GM18526 (cell line): ENCODE measurements at regions not wholly inside any gene's neighbourhood (a gene's known extent, or its start where the extent isn't known, plus 50 kb on each side); places are given as distances from the start of the nearest gene placed in this dataset.

Source experiments
- POLR2A ChIP-seq: IDR thresholded peaks from 3 replicates; pipeline ENCODE4 v1.6.1; 2011; ENCODE audit not compliant: insufficient read length; ENCODE audit errors: extremely low read depth

DNA sequence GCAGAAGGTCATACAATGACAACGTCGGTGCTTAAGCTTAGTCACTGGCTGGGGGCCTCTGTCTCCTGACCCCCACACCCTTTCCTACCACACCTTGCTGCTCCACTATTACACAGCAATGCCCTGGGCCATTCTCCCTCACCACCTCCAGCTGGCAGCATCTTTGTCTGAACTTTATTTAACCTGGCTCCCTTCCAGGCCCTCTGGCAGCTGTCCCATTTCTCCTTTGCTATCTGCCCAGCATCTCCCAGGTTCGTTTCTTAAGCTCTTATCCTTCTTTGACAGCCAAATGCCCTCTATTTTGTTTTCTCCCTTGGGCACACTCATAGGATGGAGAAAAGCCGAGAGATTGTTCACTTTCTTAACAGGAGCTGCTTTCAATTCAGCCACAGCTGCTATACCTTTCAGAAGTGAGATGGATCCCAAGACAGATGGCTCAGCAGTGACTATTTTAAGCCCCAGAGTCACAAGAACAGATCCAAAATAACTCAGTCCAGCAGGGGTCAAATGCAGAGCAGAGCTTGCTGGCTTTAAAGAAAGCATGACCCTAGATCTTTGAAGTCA lies 1277.1 kb upstream of the AUTS2 start:
- TF ChIP-seq POLR2A = no peak

DNA sequence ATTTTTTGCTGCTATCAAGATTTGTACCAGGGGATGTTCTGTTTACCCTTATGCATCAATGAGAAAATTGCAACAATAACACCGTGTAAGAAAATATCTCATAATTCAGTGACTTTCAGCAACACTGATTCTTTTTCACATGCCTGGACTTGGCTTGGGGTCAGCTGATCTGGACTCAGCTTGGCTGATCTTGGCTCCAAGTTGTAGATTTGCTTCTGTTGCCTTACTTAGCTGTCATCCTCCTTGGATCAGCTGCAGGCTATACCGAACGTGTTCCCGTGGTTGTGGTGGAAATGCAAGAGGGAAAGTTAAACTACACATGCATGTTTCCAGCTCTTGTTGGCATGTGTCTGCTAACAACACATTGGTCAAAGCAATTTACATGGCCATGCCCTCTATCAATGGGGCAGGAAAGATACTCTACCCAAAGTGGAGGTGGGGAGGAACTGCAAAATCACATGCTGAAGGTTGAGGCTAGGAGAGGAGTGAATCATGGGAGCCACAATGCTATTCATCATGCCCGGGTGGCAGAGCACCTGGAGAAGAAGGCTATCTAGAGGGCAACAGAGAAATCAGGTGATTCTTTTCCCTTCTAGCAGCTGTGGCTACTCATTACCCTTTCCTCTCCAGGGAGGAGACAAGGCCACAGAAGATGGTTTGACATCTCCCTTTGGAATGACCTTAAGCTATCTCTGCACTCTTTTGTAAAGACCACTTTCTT lies 1276.3 kb upstream of the AUTS2 start:
- TF ChIP-seq POLR2A = no peak

DNA sequence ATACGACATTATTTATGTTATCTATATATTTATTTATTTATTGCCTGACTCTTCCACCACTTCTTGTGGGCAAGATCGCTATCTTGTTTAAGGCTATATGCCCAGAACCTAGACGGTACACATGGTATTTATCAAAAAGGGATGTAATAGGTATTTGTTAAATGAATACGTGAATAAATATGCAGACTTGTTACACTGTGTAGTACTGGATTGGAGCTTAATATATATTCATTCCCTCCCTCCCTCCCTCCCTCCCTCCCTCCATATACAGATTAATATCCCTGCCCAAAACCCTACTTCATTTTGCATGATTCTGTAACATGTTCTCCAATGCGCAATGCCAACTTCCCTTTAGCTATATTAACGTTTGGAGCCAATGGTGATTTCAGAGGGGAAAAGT lies 1273.7 kb upstream of the AUTS2 start:
- no peak for TF ChIP-seq POLR2A

DNA sequence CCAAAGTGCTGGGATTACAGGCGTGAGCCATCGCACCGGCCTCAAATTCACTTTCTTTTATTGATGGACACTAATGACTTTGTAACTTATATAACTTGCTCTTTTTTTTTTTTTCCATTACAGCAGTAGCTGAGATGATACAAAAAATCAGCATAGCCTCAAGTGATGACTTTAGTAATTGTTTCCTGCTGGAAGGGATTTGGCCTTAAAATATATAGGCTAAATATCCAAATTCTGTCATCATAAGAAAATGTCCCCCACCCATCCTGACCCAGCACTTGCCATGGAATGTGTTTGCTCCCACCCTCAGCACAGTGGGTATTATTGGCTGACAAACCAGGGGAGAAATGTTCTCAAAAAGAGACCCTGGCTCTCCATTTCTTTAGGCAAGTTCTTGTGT lies 1264.1 kb upstream of the AUTS2 start:
- TF ChIP-seq POLR2A = no peak

DNA sequence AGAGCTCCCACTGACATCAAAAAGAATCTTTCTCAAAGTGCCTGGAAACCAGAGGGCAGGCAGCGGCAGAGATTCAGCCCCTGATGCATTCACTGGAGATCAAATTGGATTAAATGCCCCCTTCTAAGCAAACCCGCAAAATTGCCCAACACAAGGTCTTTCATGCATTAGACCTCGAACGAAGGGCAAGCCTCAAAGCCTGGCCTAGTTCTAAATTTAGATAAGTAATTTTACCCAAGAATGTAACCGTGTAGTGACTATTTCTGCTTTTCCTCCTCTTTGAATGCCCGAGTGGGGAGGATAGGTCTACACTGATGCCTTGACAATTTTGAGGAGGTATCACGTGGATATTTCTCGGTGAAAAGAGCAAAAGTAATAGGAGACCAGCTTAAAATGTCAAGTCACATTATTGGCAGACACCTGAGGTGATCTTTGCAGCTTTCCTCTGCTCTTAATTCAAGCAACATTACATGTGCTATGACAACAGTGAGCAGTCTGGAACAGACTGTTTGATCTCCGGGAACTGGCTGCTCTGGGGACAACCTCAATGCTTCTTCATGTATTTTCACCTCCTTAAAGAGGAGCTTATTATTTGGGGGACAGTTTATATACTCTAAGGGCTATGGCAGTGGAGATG lies 1263.5 kb upstream of the AUTS2 start:
- TF ChIP-seq POLR2A = no peak

DNA sequence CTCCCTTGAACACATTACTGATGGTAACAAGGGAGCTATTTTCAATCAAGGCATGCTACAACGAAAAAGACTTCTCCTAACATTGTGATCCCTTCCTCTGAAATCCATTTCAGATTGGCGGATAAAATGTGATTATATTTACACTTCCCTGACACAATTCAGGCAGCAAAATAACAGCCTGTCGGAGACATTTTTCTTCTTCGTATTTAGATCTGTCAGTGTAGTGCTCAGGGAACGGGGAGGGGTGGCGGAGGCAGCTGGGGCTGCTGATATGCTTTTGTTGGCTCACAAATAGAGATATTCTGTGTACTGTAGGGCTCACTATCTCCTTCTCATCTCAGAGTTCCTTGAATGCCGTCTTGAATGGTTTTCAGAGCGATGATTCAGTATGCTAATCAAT lies 1261.7 kb upstream of the AUTS2 start:
- TF ChIP-seq POLR2A = no peak

DNA sequence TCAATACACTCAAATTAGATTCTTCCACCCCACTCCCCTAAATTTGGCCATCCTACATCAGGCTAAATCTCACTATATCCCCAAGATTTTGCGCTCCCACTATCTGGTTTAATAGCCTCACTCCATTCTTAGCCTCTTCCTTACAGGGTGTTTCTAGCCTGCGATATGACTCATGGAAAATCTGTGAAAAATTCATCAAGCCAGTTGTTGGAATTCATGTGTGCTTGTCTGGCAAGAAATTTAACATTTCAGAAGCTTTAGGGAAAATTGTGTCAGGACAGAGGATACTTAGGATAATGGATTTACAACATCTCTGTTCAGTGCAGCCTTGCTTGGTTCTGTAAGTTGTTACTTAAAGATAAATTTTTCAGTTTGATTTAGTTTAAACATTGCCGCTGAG lies 1249.9 kb upstream of the AUTS2 start:
- no peak for TF ChIP-seq POLR2A

DNA sequence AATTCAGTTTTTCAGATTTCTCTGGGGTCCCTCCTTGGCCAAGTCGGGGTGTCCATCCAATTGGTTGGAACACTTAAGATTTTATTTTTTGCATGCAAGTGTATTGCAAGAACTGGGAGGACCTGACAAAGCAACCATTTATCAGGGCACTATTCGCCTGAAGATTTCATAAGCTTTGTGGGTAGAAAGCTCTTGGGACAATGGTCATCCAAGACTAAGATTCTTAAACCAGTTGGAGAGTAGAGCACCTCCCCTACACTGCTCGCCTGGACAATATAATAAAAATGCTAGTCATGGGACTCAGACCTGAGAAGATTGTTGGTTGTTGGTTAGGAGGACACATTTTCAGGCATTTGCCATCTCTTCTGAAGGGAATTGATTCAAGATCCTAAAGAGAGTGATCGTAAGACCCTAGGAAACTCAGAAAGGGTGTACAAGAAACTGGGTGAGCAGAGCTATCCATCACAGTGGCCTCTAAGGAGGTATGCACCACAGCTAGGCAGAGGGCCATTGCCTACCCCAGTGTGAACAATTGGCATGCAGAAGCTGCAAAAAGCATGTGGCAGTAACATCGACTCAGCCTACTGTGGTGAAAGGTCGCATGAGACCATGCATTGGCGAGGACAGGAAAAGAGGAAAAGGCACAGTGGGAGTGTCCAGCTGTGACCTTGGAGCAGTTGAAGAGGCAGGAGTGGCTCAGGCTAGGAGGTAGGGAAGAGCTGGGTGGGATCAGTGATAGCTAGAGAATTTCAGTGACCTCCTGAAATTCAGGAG lies 1235.3 kb upstream of the AUTS2 start:
- no peak for TF ChIP-seq POLR2A

DNA sequence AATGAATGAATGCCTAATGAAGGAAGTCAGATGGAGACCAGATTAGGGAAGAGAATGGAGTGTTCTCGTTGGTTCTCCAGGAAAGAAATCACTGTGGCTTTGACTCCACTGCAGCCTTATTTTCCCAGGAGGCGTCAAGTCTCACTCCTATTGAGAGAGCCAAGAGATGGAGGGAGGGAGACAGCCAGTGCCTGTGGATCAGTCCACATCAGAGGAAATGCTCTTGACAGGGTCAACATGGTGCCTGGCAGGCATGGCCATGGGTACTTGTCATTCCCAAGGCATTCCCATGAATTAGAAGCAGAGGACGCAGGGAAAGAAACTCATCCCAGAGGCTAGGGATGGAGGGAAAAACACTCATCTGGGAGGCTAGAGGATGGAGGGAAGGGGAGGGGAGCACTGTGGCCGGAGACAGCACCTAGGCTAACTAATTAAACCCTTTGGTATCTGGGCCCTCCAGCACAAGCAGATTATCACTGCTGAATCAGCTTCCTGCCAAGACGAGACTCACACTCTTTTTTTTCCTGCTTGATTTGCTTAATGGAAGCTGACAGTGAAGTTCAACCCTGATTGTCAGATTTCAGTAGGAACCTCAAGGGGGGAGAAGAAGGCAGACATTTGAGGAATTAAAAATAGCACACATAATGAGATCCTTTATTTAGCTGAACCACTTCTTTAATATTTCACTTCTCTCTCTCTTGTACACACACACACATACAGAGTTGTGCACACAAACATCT lies 1233.2 kb upstream of the AUTS2 start:
- TF ChIP-seq POLR2A = no peak

DNA sequence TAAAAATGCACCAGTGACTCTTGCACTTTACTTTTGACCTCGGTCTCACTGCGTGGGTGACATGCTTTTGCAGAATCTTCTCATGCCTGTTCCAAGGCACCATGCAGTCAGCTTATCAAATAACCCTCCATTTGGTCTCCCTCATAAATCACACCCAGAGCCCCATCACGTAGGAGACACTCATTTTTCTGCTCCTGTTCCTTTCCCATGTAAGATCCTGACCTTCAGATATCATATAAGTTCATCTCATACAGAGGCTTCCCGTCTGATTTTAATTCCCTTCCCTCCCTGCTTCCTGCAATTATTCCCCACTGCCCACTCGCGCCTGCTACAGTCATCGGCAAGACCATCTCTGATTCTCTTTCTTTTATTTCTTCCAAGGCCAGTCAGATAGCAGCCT lies 1226.3 kb upstream of the AUTS2 start:
- no peak for TF ChIP-seq POLR2A

DNA sequence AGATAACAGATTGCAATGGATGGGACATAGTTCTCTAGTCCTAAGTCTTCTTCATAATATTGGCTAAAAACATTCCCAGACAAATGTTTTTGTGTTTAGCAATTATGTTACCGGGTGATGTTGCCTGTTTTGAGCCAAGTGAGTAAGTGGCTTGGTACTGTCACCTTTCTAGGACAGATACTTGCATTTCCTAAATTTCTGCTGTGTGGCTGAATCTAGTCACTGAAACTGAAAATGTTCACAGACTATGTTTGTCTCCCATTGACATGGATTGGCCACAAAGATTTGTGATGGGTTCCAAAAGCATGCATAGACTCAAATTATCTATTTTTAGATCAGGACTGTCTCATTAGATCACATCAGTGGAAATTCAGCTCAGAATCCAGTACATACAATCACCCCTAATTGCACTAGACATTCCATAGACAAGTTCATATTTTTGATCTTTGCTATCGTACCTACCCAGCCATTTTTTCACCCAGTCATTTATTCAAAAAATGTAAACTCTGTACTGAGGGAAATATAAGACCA lies 1222.1 kb upstream of the AUTS2 start:
- TF ChIP-seq POLR2A = no peak

DNA sequence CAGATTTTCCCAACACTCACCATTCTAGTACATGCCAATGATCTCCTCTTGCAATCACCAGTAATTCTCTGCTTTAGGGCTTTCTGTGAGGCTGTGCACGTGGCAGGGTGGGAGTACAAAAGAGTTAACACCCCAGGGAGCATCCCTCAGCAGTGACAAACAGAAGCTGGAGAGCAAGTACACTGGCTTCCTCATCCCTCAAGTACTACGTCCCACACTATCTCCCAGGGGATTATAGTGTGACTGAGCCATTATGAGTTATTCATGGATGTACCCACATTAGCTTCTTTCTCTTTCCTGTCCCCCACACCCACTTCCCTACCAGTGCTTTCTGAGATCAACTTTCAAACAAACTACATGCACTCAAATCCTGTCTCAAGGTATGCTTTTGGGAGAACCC lies 1216.5 kb upstream of the AUTS2 start:
- TF ChIP-seq POLR2A = no peak

DNA sequence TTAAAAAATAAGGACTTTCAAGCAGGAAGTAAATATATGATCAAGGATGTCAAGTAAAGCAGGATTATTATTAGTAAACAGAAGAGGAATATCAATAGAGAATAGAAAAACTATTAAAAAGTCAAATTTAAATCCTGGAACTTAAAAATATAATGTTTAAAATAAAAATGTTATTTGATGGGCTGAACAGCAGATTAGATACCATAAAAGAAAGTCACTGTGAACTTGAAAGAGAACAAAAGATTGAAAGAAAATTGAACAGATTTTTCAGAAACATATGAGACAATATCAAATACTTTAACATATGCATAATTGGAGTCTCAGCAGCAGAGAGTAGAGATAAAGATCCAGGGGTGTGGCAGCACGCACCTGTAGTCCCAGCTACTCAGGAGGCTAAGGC lies 1213.7 kb upstream of the AUTS2 start:
- no peak for TF ChIP-seq POLR2A

DNA sequence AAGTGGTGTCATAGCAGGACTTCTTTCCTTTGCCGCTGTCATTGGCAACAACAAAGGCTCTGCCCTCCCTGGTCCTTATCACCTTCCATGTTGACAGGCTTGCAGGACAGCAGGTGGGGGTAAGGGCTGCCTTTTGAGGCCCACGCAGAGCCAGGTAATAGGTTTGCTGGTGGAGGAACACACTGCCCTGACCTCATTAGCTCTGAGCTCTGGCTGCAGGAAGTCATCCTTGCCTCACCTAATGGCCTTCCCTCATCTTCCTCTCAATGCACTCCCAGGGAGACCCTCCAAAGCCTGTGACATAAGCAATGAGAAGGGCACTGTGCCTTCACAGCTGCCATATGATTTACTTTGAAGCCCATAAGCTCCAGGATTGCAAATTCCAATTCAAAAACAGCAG lies 1205.2 kb upstream of the AUTS2 start:
- TF ChIP-seq POLR2A = no peak

DNA sequence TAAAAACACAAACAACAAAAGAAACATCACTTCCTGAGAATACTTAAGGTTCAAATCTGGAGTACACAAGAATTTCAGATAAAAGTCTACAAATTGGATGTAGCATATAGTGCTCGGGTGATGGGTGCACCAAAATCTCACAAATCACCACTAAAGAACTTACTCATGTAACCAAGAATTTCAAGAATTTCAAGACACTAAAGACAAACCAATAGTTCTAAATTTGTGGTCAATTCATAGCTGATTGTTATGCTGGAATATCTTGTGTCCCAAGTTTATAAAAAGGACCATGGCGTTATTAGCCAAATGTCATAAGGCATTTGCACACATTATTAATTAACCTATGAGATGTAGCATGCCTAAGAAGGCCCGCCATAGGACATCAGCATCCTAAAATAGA lies 1204.1 kb upstream of the AUTS2 start:
- TF ChIP-seq POLR2A = no peak

DNA sequence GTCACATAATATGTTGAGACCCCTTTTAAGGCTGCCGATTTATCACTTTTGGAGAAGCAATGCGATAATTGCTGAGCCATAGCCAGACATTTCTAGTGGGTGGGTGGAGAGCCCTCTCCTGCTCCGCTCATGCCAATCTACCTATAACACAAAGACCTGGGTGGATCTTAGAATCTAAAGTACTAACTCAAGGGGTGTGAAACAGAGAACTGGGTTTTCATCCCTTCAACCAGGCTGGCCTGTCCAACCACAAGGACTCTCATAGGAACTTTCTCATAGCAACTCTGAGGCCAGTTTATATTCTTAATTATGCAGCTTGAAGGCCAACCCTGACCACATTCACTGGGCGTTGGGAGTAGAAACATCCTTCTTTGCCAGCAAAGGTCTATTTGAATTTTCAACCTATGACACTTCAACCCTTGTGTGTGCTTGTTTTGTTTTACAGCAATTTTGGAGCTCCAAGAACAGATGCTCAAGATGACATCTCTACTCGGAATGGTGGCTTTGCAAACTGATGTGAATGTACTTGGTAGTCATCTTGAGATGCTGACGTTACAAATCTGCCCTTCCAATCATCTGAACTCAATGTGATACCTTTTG lies 1198.2 kb upstream of the AUTS2 start:
- no peak for TF ChIP-seq POLR2A
